T-helper 1 cell (primary cell): ENCODE measurements at regions not wholly inside any gene's neighbourhood (a gene's known extent, or its start where the extent isn't known, plus 50 kb on each side); places are given as distances from the start of the nearest gene placed in this dataset.
A peak's percentile ranks its signal among the peaks of the same experiment; 100 is the strongest.

ENCODE experiments used
- DNase-seq, 5 donors: peaks; one replicate each; pipeline ENCODE4 v3.0.0-alpha.2; 2012 to 2020

DNA sequence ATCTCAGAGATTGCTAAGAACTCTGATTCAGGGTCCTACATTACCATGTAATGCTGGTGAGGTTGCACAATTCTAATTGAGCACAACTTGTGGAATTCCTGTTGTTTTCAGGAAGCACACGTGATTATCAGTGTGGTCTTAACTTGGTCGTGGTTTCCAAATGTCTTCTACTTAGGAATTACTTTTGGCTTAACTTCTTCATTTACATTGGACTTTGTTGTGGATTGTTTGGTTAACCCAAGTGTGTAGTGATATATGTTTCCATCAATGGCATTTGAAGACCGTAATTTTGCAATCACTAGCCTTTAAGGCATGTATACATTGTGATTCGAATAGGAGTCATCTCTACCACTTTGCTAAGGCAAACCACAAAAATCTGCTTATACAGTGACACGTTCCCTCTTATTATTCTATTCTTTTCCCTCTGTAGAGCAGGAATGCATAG is 373.3 kb downstream of the IRS1 start:
- DNase-seq, result no peak

DNA sequence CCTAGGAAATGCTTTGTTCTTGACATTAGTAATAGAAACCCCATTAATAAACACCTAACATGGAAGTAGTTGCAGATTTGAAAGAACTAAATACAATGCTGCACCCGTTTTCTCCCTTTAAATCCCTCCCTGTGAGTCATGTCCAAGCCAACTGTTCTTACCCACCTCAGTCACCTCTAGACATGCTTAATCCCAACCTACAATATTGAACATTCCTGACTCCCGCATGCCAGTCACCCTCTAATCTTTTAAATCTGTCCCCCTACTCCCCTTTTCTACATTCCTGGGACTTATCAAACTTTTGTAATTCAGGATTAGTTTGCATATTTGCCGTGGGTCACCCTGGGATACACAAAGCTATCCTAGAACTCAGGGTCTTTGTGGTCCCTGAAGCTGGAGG is 374.6 kb downstream of the IRS1 start:
- DNase-seq, result no peak

DNA sequence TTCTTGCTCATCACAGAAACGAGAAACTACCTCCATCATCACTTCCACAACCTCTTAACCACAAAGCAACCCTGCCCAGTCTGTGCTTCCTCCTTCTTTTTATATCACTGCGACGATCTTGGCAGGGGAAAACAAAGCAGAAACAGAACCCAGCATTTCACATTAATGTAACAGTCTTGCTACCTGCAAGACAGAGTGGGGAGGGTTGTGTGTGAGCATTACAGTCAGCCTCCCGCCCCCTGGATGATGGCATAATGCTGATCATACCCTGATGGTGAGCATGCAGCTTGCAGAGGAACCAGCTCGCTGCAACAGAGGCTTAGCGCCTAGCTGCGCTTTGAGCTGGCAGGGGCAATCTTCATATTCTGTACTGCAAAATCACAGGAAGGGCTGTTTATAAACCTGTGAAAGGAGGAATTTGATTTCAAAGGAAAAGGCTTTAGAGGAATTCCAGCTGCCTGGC is 376.1 kb downstream of the IRS1 start:
- peak in 3 of 5 donors; percentile 3 to 91 (median 20) for DNase-seq

DNA sequence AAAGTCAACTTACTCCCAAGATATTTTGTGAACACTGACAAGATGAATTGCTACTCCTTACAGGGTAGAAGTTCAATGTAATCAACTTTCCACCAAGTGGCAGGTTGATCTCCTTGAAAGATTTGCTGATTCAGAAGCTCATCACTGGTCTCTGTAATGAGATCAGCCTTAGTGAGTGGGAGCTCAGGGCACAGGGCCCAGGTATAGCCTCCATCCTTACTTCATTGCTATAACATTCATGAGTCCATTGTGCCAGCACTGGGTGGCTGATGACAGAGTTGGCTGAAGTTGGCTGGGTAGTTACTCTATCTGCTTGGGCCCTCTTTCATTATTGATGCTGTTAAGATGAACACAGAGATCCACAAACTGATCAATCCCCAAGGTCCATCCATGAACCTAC is 379.0 kb downstream of the IRS1 start:
- DNase-seq, result no peak

DNA sequence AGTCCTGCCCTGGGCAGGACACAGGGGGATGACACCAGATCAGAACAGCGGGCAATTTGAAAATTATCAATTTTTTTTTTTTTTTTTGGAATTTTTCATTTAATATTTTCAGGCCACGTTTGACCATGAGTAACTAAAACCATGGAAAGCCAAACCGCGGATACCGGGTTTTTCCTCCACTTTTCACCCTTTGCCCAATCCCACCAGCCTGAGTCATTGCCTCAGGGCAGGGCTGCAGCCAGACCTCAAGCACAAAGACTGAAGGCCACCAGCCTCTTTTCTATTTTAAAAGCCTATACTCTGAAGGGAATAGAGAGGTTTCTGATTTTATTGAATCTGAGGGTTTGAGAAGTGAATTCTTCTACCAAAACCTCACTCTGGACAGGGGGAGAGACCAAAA is 381.1 kb downstream of the IRS1 start:
- no peak for DNase-seq

DNA sequence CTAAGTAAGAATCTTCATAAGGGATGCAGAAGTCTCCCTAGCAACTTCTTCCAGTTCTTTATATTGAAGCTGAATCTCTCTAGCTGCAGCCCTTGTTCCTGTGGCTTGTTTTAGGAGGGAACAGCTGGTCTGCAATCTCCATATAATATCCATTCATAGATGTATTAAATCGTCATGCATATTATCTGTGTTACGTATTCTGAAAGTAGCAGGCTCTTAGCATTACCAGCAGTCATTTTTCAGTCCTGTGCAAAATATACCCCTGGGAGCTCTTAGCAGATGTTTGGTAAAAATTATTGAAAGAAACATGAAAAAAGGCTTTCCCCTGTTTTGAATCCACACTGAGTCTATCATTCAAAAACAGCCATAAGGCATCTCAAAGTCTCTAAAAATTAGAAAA is 385.3 kb downstream of the IRS1 start:
- DNase-seq, result no peak

DNA sequence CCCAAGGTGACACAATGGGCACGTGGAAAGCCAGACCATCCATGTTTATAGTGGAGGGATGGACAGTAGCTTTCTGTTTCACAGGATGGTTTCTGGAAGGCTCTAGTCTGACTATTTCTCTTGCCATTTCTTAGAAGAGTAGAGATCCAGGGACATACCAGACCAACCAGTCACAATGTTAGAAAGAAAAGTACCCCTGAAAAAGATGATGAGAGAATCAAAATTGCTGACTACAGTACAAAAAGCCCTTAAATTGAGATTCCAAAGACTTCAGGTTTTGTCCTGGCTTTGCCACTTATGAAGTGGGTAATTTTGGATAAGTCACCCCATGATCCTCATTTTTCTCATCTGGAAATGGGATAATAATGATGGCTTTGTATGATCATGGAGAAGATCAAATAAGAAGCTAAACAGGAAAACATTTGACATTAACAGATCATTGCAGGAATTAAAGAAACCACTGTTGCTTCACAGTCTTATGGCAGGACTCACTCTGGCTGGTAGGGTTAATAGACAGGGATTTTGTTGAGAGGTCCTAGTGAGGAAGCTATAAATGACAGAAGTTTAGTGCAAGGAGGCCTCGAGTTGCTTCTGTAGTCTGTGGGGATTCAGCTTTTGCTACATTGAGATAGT is 386.0 kb downstream of the IRS1 start:
- no peak for DNase-seq

DNA sequence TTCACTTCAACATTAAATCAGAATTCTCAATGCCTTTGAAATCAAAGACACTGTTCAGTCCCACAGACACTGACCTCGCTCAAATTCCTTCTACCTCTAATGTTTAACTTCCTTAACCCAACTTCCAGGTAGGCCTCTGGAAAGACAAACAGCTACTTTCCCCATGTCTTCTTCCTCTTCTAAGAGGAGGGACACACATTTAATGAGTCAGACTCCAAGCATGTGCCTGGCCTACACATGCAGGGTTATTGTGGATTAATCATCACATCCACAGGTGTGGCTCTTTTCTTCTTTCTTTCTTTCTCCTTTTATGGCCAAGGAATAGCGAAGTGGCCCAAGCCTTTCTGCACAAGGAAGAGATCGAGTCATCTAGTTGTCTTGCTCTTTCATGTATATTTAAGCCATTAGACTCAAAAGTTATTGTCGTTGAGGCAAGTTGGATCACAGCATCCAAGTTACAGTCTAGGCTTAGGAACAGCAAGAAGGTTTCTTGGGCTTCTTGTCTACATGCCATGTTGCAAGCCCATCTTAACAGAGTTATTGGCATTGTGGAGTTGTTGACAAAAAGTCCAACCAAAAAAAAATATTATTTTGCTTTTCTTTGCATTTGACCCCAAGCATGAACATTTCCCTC is 387.8 kb downstream of the IRS1 start:
- DNase-seq, result no peak

DNA sequence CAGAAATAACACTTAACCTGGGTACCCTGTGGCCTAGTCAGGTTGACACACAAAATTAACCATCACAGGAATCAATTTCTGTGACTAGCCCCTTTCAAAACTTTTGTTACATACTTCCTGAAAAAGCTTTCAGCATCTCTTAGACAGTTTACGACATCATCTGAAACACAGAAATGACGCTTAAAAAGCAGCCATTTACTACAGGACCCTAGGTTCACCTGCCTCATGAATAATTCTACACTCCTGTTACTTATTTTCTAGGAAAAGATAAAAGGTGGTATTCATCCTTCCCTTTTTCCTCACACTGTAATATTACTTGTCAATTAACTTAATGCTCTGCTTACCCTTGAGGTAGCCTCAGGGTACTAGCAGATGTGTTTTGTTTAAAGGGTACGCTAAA is 388.4 kb downstream of the IRS1 start:
- DNase-seq, result no peak

DNA sequence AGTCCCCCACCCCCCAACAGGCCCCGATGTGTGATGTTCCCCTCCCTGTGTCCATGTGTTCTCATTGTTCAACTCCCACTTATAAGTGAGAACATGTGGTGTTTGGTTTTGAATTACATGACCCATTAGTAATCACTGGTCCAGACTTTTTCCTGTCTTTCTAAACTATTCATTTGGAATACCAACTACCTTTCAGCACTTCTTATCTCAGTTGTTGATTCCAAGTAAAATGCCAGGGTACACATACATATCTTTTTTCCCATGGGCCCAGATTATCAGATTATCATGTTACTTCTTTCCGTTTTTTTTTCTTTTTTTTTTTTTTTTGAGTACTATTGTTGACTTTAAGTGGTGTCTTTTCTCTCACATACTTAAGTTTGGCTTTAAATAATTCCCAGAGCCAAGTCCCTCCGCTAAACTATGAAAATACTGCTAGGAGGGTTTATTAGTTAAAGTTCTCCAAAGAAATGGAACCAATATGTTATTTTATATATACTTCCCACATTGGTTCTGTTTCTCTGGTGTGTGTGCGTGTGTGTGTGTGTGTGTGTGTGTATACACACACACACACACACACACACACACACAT is 389.3 kb downstream of the IRS1 start:
- no peak for DNase-seq

DNA sequence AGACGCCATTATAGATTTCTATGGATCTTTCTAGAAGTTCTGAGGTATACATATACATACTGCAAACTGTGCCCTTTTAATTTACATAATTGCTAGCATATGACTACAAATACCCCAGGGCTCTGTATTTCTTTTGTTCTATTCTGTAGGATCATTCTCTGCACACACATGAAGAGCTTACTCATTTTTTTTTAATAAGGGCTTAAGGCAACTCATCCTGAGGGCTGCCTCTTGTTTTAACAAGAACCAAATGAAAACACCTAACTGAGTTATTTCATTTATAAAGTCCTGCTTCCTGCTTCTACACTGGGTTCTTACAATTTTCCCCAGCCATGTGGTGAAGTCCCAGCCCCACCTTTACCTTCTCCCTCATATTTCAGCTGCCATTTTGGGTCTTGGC is 390.5 kb downstream of the IRS1 start:
- no peak for DNase-seq

DNA sequence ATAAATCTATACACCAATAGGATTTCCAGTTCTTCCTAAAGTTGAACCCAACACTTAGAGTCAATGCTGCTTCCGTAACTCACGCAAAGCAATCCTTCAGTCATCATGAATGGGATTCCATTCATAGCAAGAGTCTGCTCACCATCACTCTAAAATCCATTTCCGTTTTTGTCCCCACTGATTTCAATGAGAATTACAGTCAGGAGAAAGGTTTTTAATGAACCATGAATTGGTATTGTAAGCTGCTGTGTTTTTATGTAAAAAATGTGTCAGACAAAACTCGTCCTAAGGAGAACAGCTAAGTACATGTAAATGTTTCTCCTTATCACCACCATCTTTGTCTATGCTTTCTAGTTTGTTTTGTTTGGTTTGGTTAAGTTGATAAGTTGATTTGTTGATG is 391.5 kb downstream of the IRS1 start:
- DNase-seq, result no peak

DNA sequence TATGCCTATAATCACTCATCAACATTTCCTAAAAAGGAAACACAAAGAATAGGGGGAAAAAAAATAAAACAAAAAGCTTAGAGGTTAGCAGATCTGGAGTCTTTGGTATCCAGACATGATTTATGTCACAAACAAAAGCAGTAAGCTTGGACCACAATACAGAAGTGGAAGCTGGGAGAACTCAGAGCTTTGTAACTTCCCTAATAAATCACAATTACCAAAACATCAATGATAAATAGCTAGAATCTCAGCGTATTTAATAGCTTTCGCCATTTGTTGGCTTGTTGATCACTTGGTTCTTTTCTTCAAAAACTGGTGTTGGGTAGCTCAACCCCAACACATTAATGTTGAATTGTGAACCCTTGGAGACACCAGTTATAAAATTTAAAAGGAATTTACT is 392.5 kb downstream of the IRS1 start:
- no peak for DNase-seq

DNA sequence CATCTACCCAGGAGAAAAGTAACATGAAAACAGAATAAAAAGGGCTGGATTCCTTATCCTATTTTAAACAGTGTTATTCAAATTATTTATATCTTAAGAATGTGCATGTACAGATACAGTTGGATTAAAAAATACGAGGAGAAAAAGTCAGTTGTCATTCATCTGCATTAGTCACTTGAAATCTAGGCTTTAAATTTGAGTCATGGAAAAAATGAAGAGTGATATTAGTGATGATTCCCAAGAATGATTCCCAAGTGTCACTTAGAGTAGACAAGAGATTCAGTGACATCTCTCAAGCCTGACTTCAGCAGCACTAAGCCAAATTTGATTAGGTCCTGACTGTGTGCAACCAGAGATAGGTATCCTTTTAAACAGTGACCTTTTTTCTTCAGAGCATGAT is 394.2 kb downstream of the IRS1 start:
- no peak for DNase-seq

DNA sequence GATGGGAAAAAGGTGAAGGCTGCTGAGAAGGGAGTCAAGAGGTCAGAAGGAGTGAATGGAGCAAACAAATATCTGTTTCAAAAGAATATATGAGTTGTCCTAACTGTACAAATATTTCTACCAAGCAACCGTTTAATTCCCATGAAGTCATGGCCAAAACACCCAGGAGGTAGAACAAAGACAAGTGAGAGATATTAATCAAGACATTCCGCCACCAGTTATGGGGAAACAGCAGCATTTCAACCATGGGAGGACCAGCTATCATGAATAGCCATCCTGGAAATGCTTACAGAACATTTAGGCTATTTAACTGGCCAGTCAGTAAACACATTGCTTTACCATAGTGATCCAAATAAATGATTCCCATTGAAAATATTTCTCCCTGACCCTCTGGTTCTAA is 396.3 kb downstream of the IRS1 start:
- no peak for DNase-seq

DNA sequence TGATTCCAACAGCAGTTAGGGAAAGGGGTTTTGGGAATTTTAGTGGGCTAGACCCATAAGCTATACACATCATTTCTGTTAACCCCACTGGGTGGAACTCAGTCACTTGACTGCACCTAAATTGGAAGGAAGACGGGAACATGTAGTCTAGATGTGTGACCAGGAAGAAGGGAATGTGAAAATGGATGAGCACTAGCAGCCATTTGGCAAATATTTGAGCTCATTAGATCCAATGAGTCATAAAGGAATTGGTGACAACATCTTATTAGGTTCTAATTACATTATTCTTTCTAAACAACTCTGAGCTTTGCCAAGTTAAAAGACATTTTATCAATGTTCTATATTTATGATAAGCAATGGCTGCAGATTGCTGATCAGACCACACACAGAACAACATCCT is 400.6 kb downstream of the IRS1 start:
- DNase-seq, result no peak

DNA sequence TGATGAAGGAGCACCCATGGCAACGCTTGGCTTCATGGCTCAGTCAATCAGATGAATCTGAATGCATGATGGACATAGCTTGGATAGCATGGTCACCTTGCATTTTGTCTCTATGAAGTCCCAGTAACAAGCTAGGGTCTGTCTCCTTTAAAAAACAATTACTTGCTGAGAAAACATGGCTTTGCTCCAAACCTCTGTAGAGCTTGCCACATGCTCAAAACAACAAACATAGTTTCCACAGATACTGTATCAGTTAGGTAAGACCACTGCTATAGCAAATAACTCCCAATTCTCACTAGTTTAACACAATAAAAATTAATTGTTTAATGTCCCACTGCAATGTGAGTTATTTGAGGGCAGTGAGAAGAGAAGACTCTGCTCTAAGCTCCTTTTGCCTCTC is 401.0 kb downstream of the IRS1 start:
- no peak for DNase-seq

DNA sequence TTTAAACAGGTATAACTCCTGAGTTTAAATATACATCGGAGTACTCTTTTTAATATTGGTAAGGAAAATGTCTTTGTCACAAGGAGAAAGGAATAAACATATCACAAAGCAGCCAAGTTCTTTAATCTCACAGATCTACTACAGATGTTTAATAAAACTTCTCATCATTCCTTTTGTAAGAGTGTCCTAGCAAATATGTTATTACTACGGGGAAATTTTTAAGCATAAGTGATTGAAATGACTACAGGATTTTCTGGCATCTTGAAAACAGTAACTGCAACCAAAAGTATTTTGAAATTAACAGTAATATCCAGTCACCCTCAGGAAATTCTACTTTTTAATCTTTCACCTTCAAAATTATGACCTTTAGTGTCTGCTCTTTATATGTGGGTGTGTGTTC is 403.1 kb downstream of the IRS1 start:
- DNase-seq, result no peak

DNA sequence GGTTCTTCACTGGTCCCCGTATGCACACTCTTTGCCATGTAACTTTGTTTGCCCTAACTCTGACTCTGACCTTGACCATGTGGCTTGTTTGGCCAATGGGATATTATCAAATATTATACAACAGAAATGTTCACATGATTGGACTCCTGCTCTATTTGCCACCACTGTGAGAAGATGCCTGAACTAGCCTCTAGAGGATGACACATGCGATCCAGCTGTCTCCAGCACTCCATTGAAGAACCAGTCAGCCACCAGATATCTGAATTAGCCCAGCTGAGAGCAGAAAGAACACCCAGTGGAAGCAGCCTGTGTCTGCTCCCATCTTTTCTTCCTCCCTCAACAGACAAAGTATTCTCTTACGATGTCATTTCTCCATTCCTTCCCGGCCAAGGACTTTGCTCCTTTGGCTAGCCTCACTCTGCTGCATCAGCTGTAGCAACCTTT is 412.1 kb downstream of the IRS1 start:
- DNase-seq, result no peak

DNA sequence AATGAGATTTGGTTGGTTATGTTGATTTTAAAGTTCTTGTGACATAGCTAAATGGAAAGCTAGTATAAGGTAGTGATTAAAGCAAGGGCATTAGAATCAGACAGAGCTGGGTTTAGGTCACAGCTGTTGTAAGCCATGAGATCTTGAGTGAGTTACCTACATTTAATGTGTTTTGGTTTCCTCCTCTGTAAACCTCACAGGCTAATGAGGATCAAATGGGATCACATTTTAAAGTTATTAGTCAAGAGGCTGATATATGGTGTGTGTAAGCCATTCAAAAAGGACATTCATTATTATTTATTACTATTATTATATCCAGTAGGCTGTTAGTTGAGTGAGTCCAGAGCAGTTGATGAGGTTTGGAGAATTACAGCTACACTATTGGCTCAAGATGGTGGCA is 416.2 kb downstream of the IRS1 start:
- no peak for DNase-seq

DNA sequence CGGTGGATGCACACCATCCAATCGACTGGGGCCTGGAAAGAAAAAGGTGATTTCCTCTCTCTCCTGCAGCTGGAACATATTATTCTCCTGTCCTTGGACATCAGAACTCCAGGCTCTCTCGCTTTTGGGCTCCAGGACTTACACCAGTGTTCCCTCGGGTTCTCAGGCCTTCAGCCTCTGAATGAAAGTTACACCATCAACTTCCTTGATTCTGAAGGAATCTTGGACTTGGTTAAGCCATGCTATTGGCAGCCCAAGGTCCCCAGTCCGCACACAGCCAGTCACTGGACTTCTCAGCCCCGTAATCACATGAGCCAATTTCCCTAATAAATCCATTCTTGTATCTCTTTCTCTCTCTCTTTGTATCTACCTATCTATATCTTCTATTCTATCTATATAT is 418.9 kb downstream of the IRS1 start:
- no peak for DNase-seq

DNA sequence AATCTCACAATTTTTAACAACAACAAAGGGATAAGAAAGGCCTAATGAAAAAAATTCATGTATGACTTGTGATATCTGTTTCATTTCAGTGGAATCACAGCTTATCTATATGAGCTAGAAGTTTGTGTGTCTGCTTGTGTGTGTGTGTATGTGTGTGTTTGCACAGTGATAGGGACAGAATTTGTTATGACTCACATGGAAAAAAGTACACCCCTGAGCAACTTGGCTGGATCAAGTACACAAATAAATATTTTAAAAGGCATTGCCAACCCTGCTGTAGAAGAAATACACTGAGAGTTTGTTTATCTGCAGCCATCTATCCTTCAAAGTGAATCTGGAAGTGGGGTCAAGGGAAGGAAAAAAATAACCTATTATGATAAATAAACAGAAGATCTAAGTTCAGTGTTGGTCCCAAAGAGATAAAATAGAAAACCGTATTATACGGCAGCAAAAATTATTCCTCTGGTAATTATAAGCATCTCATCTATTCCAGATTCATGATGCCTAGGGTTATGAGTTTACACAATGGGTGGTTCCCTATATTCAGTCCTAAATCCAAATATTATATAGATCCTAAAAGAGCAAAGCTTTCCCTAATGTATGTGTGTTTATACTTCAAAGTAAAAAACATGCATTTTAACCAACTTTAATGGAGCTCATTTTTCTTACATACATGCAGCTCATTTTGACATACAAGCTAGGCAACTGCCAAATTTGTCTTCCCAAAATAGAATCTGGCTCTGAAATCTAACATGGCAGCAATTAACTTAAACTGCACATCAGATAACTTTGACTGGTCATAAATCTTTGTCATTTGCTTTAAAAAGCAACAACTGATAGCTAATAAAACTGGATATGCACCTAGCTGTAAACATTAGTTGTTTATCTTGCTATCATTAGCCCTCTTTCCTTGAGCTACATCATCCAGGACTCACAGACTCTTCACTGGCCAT is 420.6 kb downstream of the IRS1 start:
- no peak for DNase-seq

DNA sequence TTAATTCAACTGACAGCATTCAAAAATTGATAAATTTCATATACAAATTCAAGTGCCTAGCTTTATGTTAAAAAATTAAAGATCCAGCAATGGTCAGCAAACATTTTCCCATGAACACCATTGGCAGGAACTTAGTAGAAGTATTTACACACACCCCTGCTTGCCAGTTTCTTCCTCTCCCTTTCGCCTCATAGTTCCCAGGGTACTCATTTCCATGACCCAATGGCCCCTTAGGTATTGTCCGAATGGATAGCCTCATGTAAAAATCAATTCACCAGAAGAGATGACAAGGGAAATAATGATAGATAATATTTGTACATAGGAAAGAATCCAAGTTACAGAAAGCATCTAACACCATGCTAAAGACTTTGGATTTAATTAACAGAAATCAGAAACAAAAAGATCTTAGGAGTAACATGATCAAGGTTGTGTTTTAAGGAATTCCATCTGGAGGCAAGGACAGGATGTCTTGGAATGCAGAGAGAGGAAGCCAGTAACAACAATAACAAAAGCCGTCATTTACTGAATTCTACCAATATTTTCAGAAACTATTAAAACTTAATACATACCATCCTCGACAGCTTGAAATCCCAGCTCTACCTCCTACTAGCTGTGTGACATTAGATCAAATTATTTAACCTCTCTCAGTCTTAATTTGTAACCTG is 423.0 kb downstream of the IRS1 start:
- DNase-seq, result no peak
